ENCODE measurements at regions not wholly inside any gene's neighbourhood (a gene's known extent, or its start where the extent isn't known, plus 50 kb on each side); places are given as distances from the start of the nearest gene placed in this dataset.

DNA sequence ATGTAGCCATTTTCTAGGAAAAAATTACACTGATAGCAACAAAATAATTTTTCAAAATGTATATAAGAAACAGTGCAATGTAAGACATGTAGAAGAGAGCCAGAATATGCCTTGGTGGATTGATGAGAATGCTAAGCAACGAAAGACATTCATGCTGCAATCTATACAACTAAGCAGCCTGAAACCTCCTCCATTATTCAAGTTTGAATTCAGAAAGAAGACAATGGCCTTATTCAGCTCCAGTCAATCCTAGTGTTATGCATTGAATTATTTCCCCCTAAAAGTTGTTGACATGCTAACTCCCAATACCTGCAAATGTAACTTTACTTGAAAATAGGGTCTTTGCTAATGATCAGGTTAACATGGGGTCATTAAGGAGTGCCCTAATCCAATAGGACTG, 73.5 kb downstream of the BTG1 start:
- H3K27me3 ChIP-seq (ENCODE audit: control insufficient read depth, insufficient read depth, low read length) = no peaks in the 10 kb centered on the region
- H3K9ac ChIP-seq (ENCODE audit: low read depth, low read length) = no peak overlapping the region
- H3K36me3 ChIP-seq (ENCODE audit: control insufficient read depth, insufficient read depth, low read length) = no peaks in the 10 kb centered on the region
- H3K9me3 ChIP-seq (ENCODE audit: control insufficient read depth, insufficient read depth, low read length) = no peaks in the 10 kb centered on the region
- no peaks in the 10 kb centered on the region for H3K4me1 ChIP-seq (ENCODE audit: control insufficient read depth, insufficient read depth, low read length)
- no peak overlapping the region for H3K4me3 ChIP-seq (ENCODE audit: low read depth, low read length)

DNA sequence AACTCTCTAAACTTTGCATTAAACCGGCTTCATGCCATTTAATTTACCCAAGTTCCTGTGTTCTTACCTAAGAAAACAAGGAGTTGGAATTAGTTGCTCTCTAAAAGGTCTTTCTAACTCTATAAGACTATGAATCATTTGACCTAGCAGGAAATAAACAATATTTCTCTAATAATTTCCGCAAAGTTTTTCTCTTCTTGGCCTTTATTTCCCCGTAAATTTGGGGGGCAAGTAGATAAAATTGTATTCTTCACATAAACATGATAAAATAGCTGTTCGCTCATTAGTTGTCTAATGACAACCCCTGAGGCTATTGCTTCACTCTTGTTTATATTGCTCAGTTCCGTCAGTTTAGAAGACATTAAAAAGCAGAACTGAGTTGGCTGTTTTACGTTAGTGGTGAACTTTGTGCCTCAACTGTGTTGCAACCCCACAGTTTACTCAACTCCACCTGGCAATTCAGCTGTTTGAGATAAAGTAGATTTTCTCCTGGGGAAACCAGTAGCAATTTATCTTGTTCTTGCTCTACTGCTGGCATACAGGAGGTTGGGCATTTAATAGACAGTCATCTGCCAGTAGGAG, 74.7 kb downstream of the BTG1 start:
- H3K36me3 ChIP-seq (ENCODE audit: control insufficient read depth, insufficient read depth, low read length) = no peaks in the 10 kb centered on the region
- no peaks in the 10 kb centered on the region for H3K27me3 ChIP-seq (ENCODE audit: control insufficient read depth, insufficient read depth, low read length)
- no peak overlapping the region for H3K4me3 ChIP-seq (ENCODE audit: low read depth, low read length)
- H3K9ac ChIP-seq (ENCODE audit: low read depth, low read length) = no peak overlapping the region
- H3K9me3 ChIP-seq (ENCODE audit: control insufficient read depth, insufficient read depth, low read length) = no peaks in the 10 kb centered on the region
- H3K4me1 ChIP-seq (ENCODE audit: control insufficient read depth, insufficient read depth, low read length) = no peaks in the 10 kb centered on the region

DNA sequence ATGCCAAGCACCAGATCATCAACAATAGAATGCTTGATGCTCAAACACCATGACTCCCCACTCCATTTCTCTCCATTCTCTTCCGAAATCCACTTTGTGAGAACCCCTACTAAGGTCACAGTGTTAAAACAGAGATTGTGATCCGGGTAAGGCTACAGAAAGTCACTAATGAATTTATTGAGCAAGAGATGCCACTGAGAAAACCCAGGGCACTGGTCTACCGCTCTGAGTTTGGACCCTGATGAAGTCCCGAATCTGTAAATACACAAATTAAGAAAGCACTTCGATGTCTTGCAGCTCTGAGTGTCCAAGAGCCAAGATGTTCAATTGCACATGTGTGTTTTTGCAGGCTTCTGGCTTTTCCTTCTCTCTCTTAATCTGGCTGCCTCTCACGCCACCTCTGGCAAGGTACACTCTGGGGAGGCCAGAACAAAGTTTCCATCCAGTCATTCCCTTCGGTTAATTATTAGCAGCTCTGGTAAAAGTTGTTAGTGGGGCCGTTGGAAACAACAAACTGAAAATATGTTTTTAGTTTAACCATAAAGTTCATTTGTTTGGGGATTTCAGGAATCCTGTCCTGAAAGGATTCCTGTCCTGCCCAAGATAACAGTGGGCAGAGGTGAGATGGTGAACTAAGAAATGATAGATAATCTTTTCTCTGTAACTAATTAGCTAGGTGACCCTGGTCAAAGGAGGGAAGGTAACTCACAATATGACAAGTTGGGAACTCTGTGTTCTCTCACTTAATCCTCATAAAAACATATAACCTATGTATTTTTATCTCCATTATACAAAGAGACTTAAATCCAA, 75.4 kb downstream of the BTG1 start:
- no peaks in the 10 kb centered on the region for H3K27me3 ChIP-seq (ENCODE audit: control insufficient read depth, insufficient read depth, low read length)
- H3K9ac ChIP-seq (ENCODE audit: low read depth, low read length) = no peak overlapping the region
- H3K4me3 ChIP-seq (ENCODE audit: low read depth, low read length) = no peak overlapping the region
- H3K9me3 ChIP-seq (ENCODE audit: control insufficient read depth, insufficient read depth, low read length) = no peaks in the 10 kb centered on the region
- H3K36me3 ChIP-seq (ENCODE audit: control insufficient read depth, insufficient read depth, low read length) = no peaks in the 10 kb centered on the region
- H3K4me1 ChIP-seq (ENCODE audit: control insufficient read depth, insufficient read depth, low read length) = no peaks in the 10 kb centered on the region

DNA sequence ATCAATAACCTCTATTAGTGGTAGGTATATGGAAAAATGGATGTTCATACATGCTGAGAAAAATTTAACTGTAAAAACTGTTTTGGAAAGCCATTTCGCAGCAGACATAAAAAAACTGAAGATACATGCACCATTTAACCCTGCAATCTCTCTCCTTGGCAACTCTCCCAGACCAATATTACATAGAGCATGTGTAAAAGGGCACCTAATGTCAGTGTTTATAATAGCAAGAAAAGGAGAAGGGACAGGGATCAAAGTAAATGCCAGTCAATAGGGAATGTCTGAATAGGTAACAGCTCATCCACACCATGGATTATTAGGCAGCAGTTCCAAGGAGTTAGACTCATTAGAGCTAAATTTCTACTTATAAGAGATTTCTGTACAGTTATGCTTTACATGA, 77.2 kb downstream of the BTG1 start:
- Histone ChIP-seq H3K4me3 (ENCODE audit: low read depth, low read length) (no peak overlapping the region), H3K9me3 (ENCODE audit: control insufficient read depth, insufficient read depth, low read length) (no peaks in the 10 kb centered on the region), H3K27me3 (ENCODE audit: control insufficient read depth, insufficient read depth, low read length) (no peaks in the 10 kb centered on the region), H3K36me3 (ENCODE audit: control insufficient read depth, insufficient read depth, low read length) (no peaks in the 10 kb centered on the region), H3K9ac (ENCODE audit: low read depth, low read length) (no peak overlapping the region), H3K4me1 (ENCODE audit: control insufficient read depth, insufficient read depth, low read length) (no peaks in the 10 kb centered on the region)

DNA sequence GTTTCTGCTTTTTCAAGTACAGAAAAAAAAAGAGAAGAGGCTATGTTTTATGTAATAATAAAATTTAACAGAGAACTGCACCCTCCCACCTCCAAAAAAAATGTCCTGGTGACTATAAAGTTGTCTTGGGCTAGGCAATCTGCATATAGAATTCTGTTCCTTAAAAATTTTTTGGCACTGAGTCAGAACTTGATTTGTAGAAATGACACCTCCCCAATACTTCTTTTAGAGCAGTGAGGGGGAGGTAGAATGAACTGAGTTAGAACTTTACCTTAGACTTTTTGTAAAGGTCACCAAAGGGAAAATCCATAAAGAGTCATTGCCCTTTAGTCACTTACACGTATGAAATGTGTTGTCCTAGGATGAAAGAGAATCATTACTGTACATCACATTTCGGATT, 80.0 kb downstream of the BTG1 start:
- no peaks in the 10 kb centered on the region for H3K9me3 ChIP-seq (ENCODE audit: control insufficient read depth, insufficient read depth, low read length)
- H3K36me3 ChIP-seq (ENCODE audit: control insufficient read depth, insufficient read depth, low read length) = no peaks in the 10 kb centered on the region
- no peaks in the 10 kb centered on the region for H3K27me3 ChIP-seq (ENCODE audit: control insufficient read depth, insufficient read depth, low read length)
- H3K4me1 ChIP-seq (ENCODE audit: control insufficient read depth, insufficient read depth, low read length) = peaks cover 6% of the 10 kb centered on the region
- no peak overlapping the region for H3K4me3 ChIP-seq (ENCODE audit: low read depth, low read length)
- H3K9ac ChIP-seq (ENCODE audit: low read depth, low read length) = no peak overlapping the region

DNA sequence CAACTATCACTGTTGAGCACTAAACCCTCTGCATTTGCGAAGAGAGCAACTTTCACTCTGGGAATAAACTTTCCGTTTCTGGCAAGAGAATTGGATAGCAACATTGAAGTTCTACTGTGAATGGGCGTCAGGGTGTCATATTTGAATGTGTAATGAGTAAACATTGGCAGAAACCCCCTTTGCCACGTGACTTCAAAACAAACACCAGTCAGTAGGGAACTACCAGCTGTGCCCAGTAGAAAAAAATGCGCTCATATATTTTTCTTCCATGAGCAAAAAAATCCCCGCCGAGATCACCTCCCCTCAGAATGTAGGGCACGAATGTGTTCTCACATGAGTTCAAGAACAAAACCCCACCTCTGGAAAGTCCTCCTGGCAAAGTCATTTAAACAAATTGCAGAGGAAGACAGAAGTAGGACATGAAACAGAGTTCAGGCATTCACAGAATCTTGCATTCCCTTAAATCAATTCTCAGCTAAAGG, 80.6 kb downstream of the BTG1 start:
- H3K36me3 ChIP-seq (ENCODE audit: control insufficient read depth, insufficient read depth, low read length) = no peaks in the 10 kb centered on the region
- H3K9ac ChIP-seq (ENCODE audit: low read depth, low read length) = no peak overlapping the region
- H3K9me3 ChIP-seq (ENCODE audit: control insufficient read depth, insufficient read depth, low read length) = no peaks in the 10 kb centered on the region
- no peak overlapping the region for H3K4me3 ChIP-seq (ENCODE audit: low read depth, low read length)
- peaks cover 6% of the 10 kb centered on the region for H3K4me1 ChIP-seq (ENCODE audit: control insufficient read depth, insufficient read depth, low read length)
- no peaks in the 10 kb centered on the region for H3K27me3 ChIP-seq (ENCODE audit: control insufficient read depth, insufficient read depth, low read length)

DNA sequence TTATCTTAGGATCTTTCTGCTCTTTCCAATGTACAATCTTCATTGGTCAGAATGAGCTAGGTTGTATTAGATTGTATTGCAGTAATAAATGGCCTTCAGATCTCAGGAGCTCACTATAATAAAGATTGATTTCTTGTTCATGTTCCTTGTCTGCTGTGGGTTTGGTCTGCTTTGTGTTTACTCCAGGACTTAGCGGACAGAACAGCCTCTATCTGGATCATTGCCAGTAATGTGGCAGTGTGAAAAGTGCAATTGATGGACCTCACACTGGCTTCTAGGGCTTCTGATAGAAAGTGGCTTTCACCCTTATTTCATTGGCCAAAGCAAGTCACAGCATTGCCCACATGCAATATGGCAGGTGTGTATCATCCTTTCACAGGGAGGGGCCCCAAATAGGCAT, 81.2 kb downstream of the BTG1 start:
- Histone ChIP-seq H3K4me1 (ENCODE audit: control insufficient read depth, insufficient read depth, low read length) (peaks cover 6% of the 10 kb centered on the region), H3K4me3 (ENCODE audit: low read depth, low read length) (no peak overlapping the region), H3K36me3 (ENCODE audit: control insufficient read depth, insufficient read depth, low read length) (no peaks in the 10 kb centered on the region), H3K27me3 (ENCODE audit: control insufficient read depth, insufficient read depth, low read length) (no peaks in the 10 kb centered on the region), H3K9ac (ENCODE audit: low read depth, low read length) (no peak overlapping the region), H3K9me3 (ENCODE audit: control insufficient read depth, insufficient read depth, low read length) (no peaks in the 10 kb centered on the region)

DNA sequence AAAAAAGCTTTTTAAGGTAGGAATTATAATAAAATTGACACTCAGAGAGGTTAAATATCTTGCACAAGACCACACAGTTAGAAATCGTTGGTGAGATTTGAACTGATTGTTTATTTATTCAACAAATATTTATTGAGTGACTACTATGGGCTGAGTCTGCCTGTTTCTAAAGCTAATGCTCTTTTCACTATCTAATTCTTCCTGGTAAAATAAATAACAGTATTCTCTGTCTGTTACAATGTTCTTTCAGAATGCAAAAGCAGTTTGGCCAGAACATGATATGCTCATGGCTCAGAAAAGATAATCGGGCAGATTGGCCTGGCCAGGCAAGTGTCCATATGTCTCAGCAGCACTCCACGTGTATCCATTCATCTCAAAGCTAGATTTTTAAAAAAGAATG, 82.0 kb downstream of the BTG1 start:
- Histone ChIP-seq H3K4me3 (ENCODE audit: low read depth, low read length) (no peak overlapping the region), H3K9ac (ENCODE audit: low read depth, low read length) (no peak overlapping the region), H3K36me3 (ENCODE audit: control insufficient read depth, insufficient read depth, low read length) (no peaks in the 10 kb centered on the region), H3K9me3 (ENCODE audit: control insufficient read depth, insufficient read depth, low read length) (no peaks in the 10 kb centered on the region), H3K4me1 (ENCODE audit: control insufficient read depth, insufficient read depth, low read length) (peaks cover 6% of the 10 kb centered on the region), H3K27me3 (ENCODE audit: control insufficient read depth, insufficient read depth, low read length) (no peaks in the 10 kb centered on the region)

DNA sequence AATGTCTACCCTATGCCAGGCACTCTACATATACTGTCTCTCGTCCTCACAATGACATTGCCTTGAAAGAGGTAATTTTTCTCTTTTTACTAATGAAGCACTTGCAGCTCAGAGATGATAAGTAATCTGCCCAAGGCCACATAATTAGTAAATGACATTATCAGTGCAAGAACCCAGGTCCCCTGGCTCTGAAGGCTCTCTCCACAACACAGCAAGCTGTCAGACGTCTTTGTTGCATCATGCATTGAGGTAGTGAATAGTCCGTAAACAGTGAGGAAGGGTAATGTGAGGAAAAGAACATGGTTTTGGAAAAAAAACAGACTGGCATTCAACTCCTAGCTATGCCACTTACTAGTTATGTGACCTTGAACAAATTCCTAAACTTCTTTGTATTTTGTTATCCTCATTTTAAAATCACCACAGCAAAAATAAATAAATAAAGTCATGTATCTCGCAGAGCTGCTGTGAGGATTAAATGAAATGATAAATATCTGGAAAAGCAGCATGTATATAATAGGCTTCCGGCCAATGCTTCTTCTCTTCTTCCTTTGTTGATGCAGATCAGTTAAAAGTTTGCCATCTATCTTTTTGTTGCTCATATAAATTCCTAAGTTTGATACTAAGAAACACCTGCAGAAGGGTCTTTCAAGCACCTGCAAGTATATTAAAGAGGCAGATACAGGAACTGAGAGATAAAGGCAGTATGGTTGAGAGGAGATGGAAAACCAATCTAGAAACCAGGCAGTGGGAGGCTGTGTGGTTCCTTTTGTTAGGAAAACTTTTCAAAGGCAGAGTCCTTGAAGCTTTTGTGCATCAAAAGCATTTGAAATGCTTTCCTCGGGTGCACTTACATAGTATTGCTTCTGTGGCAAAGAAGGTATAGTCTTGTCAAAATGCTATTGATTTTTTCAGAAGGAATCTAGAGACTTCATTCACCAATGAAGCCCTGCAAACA, 82.8 kb downstream of the BTG1 start:
- Histone ChIP-seq H3K27me3 (ENCODE audit: control insufficient read depth, insufficient read depth, low read length) (no peaks in the 10 kb centered on the region), H3K9me3 (ENCODE audit: control insufficient read depth, insufficient read depth, low read length) (no peaks in the 10 kb centered on the region), H3K9ac (ENCODE audit: low read depth, low read length) (no peak overlapping the region), H3K36me3 (ENCODE audit: control insufficient read depth, insufficient read depth, low read length) (no peaks in the 10 kb centered on the region), H3K4me1 (ENCODE audit: control insufficient read depth, insufficient read depth, low read length) (peaks cover 6% of the 10 kb centered on the region), H3K4me3 (ENCODE audit: low read depth, low read length) (no peak overlapping the region)

DNA sequence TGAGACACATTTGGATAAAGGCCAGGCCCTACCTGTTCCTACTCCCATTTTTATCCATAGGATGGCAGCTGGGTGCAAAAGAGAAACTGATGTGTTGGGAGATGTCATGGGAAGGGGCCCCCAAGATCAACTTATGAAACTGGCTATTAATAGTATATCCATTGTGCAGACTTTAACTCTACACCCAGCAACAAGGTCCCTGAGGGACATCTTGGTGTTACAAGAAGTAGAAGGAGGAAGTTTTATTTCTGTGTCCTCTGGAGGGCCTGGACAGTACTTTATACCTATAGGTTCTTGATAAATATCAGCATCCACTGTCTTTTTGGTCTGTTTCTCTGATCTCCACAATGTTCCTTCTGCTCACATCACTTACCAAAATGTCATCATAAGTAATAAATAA, 84.6 kb downstream of the BTG1 start:
- H3K4me1 ChIP-seq (ENCODE audit: control insufficient read depth, insufficient read depth, low read length) = peaks cover 6% of the 10 kb centered on the region
- no peaks in the 10 kb centered on the region for H3K27me3 ChIP-seq (ENCODE audit: control insufficient read depth, insufficient read depth, low read length)
- no peaks in the 10 kb centered on the region for H3K9me3 ChIP-seq (ENCODE audit: control insufficient read depth, insufficient read depth, low read length)
- H3K36me3 ChIP-seq (ENCODE audit: control insufficient read depth, insufficient read depth, low read length) = no peaks in the 10 kb centered on the region
- H3K4me3 ChIP-seq (ENCODE audit: low read depth, low read length) = no peak overlapping the region
- H3K9ac ChIP-seq (ENCODE audit: low read depth, low read length) = no peak overlapping the region

DNA sequence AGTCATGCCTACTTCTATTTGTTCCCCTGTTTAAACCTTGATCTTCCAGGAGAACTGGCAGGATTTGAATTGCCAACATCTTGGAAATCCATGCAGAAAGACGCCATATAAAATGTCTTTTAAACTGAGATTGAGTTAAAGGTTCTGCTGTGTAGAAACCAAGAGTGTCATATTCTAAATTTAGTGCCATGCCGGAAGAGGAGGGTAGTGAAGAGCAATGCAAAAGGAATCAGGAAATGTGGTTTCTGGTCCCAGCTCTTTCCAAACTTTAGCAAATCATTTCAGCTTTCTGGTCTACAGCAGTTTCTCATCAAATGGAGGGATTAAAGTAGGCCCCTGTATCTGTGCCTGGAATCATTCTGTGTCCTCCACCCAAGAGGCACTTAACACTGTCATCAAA, 85.7 kb downstream of the BTG1 start:
- Histone ChIP-seq H3K36me3 (ENCODE audit: control insufficient read depth, insufficient read depth, low read length) (no peaks in the 10 kb centered on the region), H3K4me3 (ENCODE audit: low read depth, low read length) (no peak overlapping the region), H3K4me1 (ENCODE audit: control insufficient read depth, insufficient read depth, low read length) (peaks cover 6% of the 10 kb centered on the region), H3K9ac (ENCODE audit: low read depth, low read length) (no peak overlapping the region), H3K27me3 (ENCODE audit: control insufficient read depth, insufficient read depth, low read length) (no peaks in the 10 kb centered on the region), H3K9me3 (ENCODE audit: control insufficient read depth, insufficient read depth, low read length) (no peaks in the 10 kb centered on the region)

All from iPS-15b (cell line).